ENCODE measurements at regions not wholly inside any gene's neighbourhood (a gene's known extent, or its start where the extent isn't known, plus 50 kb on each side); places are given as distances from the start of the nearest gene placed in this dataset.

GRCh38 chr10:109487691-109488090 is 435.6 kb downstream of the XPNPEP1 start:
- H3K27ac ChIP-seq, result no peak overlapping the region
- TF ChIP-seq, protein P1, sequence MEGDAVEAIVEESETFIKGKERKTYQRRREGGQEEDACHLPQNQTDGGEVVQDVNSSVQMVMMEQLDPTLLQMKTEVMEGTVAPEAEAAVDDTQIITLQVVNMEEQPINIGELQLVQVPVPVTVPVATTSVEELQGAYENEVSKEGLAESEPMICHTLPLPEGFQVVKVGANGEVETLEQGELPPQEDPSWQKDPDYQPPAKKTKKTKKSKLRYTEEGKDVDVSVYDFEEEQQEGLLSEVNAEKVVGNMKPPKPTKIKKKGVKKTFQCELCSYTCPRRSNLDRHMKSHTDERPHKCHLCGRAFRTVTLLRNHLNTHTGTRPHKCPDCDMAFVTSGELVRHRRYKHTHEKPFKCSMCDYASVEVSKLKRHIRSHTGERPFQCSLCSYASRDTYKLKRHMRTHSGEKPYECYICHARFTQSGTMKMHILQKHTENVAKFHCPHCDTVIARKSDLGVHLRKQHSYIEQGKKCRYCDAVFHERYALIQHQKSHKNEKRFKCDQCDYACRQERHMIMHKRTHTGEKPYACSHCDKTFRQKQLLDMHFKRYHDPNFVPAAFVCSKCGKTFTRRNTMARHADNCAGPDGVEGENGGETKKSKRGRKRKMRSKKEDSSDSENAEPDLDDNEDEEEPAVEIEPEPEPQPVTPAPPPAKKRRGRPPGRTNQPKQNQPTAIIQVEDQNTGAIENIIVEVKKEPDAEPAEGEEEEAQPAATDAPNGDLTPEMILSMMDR (conservative IDR thresholded peaks at IDR 0.05), result no peak

DNA sequence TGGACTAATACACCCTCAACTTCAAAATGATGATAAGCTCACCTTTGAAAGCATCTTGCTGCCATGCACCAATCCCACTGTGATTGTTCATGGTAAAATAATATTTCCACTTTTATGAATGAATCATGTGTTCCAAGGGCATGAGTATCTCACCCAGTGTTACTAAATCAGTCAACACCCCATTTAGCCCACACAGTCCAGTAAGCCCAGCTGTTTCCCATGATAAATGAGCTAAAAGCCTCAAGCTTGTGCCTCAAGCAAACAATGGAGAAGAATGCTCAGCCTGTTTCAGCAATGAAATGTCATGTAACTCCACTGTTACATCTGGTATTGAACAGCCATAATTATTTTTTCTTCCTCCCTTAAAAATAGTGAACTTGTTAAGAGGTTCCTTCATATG is 442.5 kb downstream of the XPNPEP1 start:
- TF ChIP-seq, protein P1 (conservative IDR thresholded peaks at IDR 0.05), result no peak
- no peak overlapping the region for H3K27ac ChIP-seq

DNA sequence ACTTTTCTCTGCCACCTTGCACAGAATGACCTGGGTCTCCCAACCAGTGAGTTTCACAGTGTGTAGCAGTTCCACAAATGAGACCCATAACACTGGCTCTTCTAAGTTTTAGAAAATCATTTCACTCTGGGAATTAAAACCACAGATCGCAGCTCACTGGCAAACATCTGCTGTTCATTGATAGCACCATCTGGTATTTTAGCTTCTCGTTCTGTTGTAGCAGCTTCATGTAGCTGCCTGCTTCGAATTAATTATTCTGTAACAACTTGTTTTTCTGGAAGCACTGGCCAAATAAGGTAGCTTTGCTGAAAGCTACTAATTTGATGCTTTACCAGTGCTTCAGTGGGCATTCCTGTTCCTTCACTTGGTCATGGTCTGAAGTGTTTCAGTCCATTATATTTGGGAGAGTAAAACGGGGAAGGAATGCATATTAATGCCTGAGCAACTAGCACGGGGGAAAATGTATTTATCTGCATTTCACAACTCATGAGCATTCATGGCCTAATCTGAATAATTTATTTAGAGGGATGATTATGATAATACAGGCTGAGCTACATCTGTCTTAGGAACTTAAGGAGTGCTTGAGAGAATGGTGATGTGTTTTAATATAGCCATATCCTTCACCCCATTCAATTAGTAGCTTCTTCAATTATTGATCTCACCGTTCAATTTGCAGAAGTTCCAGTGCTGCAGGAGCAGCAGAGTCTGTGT is 447.4 kb downstream of the XPNPEP1 start:
- no peak overlapping the region for H3K27ac ChIP-seq
- TF ChIP-seq, protein P1 (conservative IDR thresholded peaks at IDR 0.05), result no peak

GRCh38 chr10:109474812-109475211 is 448.5 kb downstream of the XPNPEP1 start:
- TF ChIP-seq, protein P1 (conservative IDR thresholded peaks at IDR 0.05), result no peak
- no peak overlapping the region for H3K27ac ChIP-seq

DNA sequence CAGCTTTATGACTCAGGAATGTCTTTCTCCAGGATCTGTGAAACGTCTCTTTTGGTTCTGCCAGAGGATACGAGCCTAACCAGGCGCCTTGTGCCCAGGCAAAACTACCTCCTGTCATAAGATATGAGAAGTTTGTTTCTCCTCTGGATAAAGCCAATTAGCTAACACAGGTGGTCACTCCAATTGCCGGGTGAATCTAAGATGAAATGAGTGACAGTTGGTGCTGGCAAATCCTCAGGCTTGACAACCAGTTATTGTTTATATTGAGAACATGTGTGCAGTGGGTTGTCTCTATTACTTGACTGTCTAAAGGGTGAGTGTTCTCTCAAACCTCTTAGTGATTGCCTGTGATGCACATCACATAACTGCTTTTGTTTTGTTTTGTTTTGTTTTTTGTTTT is 449.1 kb downstream of the XPNPEP1 start:
- H3K27ac ChIP-seq, result no peak overlapping the region
- TF ChIP-seq, protein P1 (conservative IDR thresholded peaks at IDR 0.05), result no peak

- TF ChIP-seq, protein P1 (conservative IDR thresholded peaks at IDR 0.05), result no peak
- H3K27ac ChIP-seq, result no peak overlapping the region
Measured at GRCh38 chr10:109467551-109467950, 455.8 kb downstream of the XPNPEP1 start.

DNA sequence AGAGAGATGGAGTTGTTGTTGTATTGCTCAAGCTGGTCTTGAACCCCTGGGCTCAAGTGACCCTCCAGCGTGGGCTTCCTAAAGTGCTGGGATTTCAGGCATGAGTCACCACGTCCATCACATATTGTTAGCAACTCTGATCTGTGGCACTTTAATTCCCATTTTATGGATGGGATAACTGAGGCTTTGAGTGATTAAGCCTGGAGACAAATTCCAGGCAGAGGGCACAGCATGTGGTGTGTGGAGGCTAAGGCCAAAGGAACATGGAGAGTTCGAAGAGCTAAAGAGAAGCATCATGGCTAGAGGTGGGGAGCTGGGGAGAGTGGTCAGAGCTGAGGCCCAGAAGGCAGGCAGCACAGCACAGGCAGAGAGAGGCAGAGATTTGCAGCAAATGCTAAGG is 458.4 kb downstream of the XPNPEP1 start:
- TF ChIP-seq, protein P1 (conservative IDR thresholded peaks at IDR 0.05), result no peak
- H3K27ac ChIP-seq, result no peak overlapping the region

Data from VCaP (cell line).